GM12878 (cell line): ENCODE measurements at regions not wholly inside any gene's neighbourhood (a gene's known extent, or its start where the extent isn't known, plus 50 kb on each side); places are given as distances from the start of the nearest gene placed in this dataset.

Experiments used
- ATAC-seq: fragments of 200-7000 bp; cut with Tn5 transposase; 3 replicates; pipeline ENCODE4 v1.9.1; 2020; ENCODE audit warnings: mild to moderate bottlenecking, moderate library complexity
- BruUV-seq: library from RNA; stranded (reverse); fragments of 400-500 nt; replicated peaks from 2 replicates; lab custom pipeline; 2021; lab: Mats Ljungman, UMichigan
- CTCF ChIA-PET: fragments of 300-600 bp; sonication (Branson Sonifier 250); formaldehyde crosslinking; extraction: SDS; loops from one replicate; lab custom pipeline; 2021; ENCODE audit warnings: inconsistent platforms; lab: Yijun Ruan, JAX
- POLR2A ChIA-PET: fragments of 350-600 bp; formaldehyde crosslinking; extraction: SDS; loops from one replicate; lab custom pipeline; 2021; ENCODE audit warnings: inconsistent platforms; lab: Charles Lee
- RAD21 ChIA-PET: fragments of 300-600 bp; sonication (Branson Sonifier 250); formaldehyde crosslinking; loops from one replicate; lab custom pipeline; 2023; ENCODE audit warnings: antibody characterized with exemption; ENCODE audit not compliant: unreplicated experiment; lab: Charles Lee
- SMC1A ChIA-PET: fragments of 300-600 bp; sonication (Branson Sonifier 250); formaldehyde crosslinking; loops from one replicate; lab custom pipeline; 2023; ENCODE audit not compliant: unreplicated experiment, uncharacterized antibody; lab: Charles Lee
- DNase-seq: peaks from one replicate; pipeline ENCODE4 v3.0.0-alpha.2; 2011; ENCODE audit warnings: low read depth, low spot score
- FAIRE-seq: peaks from 3 replicates; lab custom pipeline; 2011; peaks lifted over from hg19 to GRCh38; lab: Jason Lieb, UNC
- H2AFZ ChIP-seq: 2 replicates; pipeline ENCODE4 v1.6.0; 2011; ENCODE audit warnings: low read depth, low read length, control low read depth; ENCODE audit not compliant: control insufficient read depth
- H3K27ac ChIP-seq: 2 replicates; pipeline ENCODE4 v1.5.1; 2011; ENCODE audit warnings: control low read depth; ENCODE audit not compliant: control insufficient read depth, insufficient read depth
- H3K27me3 ChIP-seq, 2 experiments: replicated peaks in 1 of 2; 2 replicates each; pipeline versions ENCODE4 v1.6.0 to v1.6.1; 2011; ENCODE audit warnings: low read length in 1 of 2; ENCODE audit not compliant: control insufficient read depth in 2 of 2, insufficient read depth in 2 of 2
- H3K36me3 ChIP-seq, 2 experiments: 2 replicates each; pipeline ENCODE4 v1.5.1; 2011; ENCODE audit warnings: low read length in 1 of 2; ENCODE audit not compliant: control insufficient read depth in 2 of 2, insufficient read depth in 2 of 2
- H3K4me1 ChIP-seq: 2 replicates; pipeline ENCODE4 v1.6.1; 2011; ENCODE audit warnings: mild to moderate bottlenecking, low read length, moderate library complexity, mixed read lengths; ENCODE audit not compliant: control insufficient read depth, insufficient read depth
- H3K4me2 ChIP-seq: 2 replicates; pipeline ENCODE4 v1.6.0; 2011; ENCODE audit warnings: control low read depth; ENCODE audit not compliant: control insufficient read depth, insufficient read depth
- H3K4me3 ChIP-seq: fragments of 200-600 bp; sonication (generic); 2 replicates; pipeline ENCODE4 v1.5.1; 2016
- H3K79me2 ChIP-seq: 2 replicates; pipeline ENCODE4 v1.6.0; 2011; ENCODE audit warnings: low read length; ENCODE audit not compliant: control insufficient read depth, insufficient read depth
- H3K9ac ChIP-seq: 2 replicates; pipeline ENCODE4 v1.8.0; 2011; ENCODE audit warnings: low read length, control low read depth, mixed read lengths; ENCODE audit not compliant: control insufficient read depth, insufficient read depth
- H3K9me3 ChIP-seq: replicated peaks from 3 replicates; pipeline ENCODE4 v1.5.1; 2011; ENCODE audit warnings: mild to moderate bottlenecking, low read length; ENCODE audit not compliant: control insufficient read depth, insufficient read depth
- H4K20me1 ChIP-seq: 2 replicates; pipeline ENCODE4 v1.6.0; 2011; ENCODE audit not compliant: control insufficient read depth, insufficient read depth
- BCL11A ChIP-seq: IDR thresholded peaks from 2 replicates; pipeline ENCODE4 v1.6.1; 2011; ENCODE audit warnings: low read depth, low read length
- FOXM1 ChIP-seq: IDR thresholded peaks from 2 replicates; pipeline ENCODE4 v1.6.1; 2012; ENCODE audit warnings: low read depth, mild to moderate bottlenecking, inconsistent platforms, low read length, moderate library complexity
- HDGF ChIP-seq: fragments of 450-650 bp; IDR thresholded peaks from 2 replicates; pipeline ENCODE4 v1.6.1; 2016; ENCODE audit warnings: antibody characterized with exemption
- MYB ChIP-seq: fragments of 150-350 bp; IDR thresholded peaks from 2 replicates; pipeline ENCODE4 v1.6.1; 2014; ENCODE audit warnings: mild to moderate bottlenecking, low read depth, low read length, borderline replicate concordance
- NBN ChIP-seq: fragments of 450-650 bp; IDR thresholded peaks from 2 replicates; pipeline ENCODE4 v1.6.1; 2016
- RUNX3 ChIP-seq: IDR thresholded peaks from 2 replicates; pipeline ENCODE4 v1.6.1; 2012; ENCODE audit warnings: low read length, inconsistent platforms
- SUPT20H ChIP-seq: IDR thresholded peaks from 2 replicates; pipeline ENCODE4 v1.6.1; 2011; ENCODE audit warnings: low read depth, mild to moderate bottlenecking, low read length, moderate library complexity, borderline replicate concordance; ENCODE audit not compliant: control insufficient read depth
- YY1 ChIP-seq: IDR thresholded peaks from 2 replicates; pipeline ENCODE4 v1.6.1; 2011; ENCODE audit warnings: low read depth, mild to moderate bottlenecking, low read length
- ZBED1 ChIP-seq: IDR thresholded peaks from 2 replicates; pipeline ENCODE4 v1.6.1; 2016; ENCODE audit warnings: borderline replicate concordance
- ZNF622 ChIP-seq: fragments of 450-650 bp; IDR thresholded peaks from 2 replicates; pipeline ENCODE4 v1.6.1; 2017; ENCODE audit warnings: mild to moderate bottlenecking, inconsistent platforms
- whole genome bisulfite sequencing: methylation state at CpG from one replicate; pipeline ENCODE4 v1.1.6; 2016; ENCODE audit warnings: low lambda C conversion rate; ENCODE audit not compliant: insufficient replicate concordance, insufficient coverage; ENCODE audit errors: missing lambda C conversion rate; 5-methylcytosine and 5-hydroxymethylcytosine counted together
- in situ Hi-C: fragments of 300-500 bp; cut with MboI; formaldehyde crosslinking; loops from 9 replicates; pipeline ENCODE4 v1.14.3; 2018; ENCODE audit warnings: mixed read lengths
- intact Hi-C: fragments of 100-400 bp; cut with micrococcal nuclease; formaldehyde crosslinking; loops from one replicate; pipeline ENCODE4 v1.14.2; 2022; ENCODE audit not compliant: unreplicated experiment
- TF ChIP-seq, protein P1 (sequence below): fragments of 450-650 bp; IDR thresholded peaks from 2 replicates; pipeline ENCODE4 v1.6.1; 2016; ENCODE audit warnings: mild to moderate bottlenecking
- TF ChIP-seq, protein P2 (sequence below): IDR thresholded peaks from 2 replicates; pipeline ENCODE4 v1.6.1; 2012; ENCODE audit warnings: low read depth, low read length, improper control_type of control experiment

DNA sequence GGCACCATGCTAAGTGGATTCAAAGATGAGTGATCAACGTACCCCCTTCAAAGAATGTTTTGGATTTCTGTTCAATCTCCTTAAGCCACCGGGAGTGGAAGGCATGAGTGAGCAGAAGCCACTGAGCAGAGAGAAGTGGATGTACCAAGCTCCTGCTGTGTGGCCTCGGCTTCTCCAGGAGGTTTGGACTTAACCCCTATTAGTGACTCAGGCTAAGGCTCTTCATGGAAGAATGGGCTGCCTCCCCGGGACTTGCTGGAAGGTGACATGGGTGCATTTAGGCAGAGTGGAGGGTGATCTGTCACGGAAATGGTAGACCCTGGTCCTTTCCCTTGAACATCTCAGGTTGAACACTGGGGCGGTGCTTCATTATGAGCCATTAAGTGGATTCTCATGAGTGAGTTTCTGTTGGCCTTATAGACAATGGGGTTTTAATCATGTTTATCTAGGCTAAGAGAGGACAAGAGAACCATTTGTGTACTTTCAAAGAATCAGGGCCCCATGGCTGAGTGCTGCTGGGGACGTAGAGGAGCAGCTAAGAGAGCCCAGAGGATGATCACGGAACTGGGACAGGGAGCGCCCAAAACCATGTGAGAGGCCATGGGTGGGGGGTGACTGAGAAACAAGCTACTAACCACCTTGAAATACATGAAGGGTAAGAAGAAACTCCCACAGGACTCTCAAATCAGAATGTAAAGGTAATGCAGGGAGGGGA, 62.2 kb downstream of the HES1 start:
- in situ Hi-C loops, result no loop called here
- WGBS, result 62% methylated on average over 9 of the region's 9 CpGs
- no peak for FAIRE-seq
- H4K20me1 ChIP-seq, result no peaks in the 10 kb centered on the region
- TF ChIP-seq ZNF622 (no peak), RUNX3 (no peak), FOXM1 (no peak), YY1 (no peak), NBN (no peak), ZBED1 (no peak), HDGF (no peak), BCL11A (no peak), SUPT20H (no peak), MYB (no peak)
- TF ChIP-seq, protein P1, sequence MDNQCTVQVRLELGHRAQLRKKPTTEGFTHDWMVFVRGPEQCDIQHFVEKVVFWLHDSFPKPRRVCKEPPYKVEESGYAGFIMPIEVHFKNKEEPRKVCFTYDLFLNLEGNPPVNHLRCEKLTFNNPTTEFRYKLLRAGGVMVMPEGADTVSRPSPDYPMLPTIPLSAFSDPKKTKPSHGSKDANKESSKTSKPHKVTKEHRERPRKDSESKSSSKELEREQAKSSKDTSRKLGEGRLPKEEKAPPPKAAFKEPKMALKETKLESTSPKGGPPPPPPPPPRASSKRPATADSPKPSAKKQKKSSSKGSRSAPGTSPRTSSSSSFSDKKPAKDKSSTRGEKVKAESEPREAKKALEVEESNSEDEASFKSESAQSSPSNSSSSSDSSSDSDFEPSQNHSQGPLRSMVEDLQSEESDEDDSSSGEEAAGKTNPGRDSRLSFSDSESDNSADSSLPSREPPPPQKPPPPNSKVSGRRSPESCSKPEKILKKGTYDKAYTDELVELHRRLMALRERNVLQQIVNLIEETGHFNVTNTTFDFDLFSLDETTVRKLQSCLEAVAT, result no peak
- TF ChIP-seq, protein P2, sequence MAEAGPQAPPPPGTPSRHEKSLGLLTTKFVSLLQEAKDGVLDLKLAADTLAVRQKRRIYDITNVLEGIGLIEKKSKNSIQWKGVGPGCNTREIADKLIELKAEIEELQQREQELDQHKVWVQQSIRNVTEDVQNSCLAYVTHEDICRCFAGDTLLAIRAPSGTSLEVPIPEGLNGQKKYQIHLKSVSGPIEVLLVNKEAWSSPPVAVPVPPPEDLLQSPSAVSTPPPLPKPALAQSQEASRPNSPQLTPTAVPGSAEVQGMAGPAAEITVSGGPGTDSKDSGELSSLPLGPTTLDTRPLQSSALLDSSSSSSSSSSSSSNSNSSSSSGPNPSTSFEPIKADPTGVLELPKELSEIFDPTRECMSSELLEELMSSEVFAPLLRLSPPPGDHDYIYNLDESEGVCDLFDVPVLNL, result no peak
- TF ChIP-seq, all 136 proteins: peak for 0
- BruUV-seq, result no TSS peak
- CTCF ChIA-PET, result no interaction called here
- Histone ChIP-seq H3K36me3 (no peaks in the 10 kb centered on the region), H3K79me2 (no peaks in the 10 kb centered on the region), H3K4me3 (no peak overlapping the region), H3K4me2 (no peak overlapping the region), H3K9me3 (no peaks in the 10 kb centered on the region), H2AFZ (no peak overlapping the region), H3K27me3 (no peaks in the 10 kb centered on the region; a peak in 1 of 4 replicates), H3K9ac (no peak overlapping the region), H3K27ac (no peak overlapping the region), H3K4me1 (peaks cover 8% of the 10 kb centered on the region)
- SMC1A ChIA-PET, result no interaction called here
- POLR2A ChIA-PET, result no interaction called here
- ATAC-seq (no peak), DNase-seq (no peak)
- RAD21 ChIA-PET, result no interaction called here
- intact Hi-C loops, result no loop called here
